OCI-LY3 (cell line): ENCODE measurements at regions not wholly inside any gene's neighbourhood (a gene's known extent, or its start where the extent isn't known, plus 50 kb on each side); places are given as distances from the start of the nearest gene placed in this dataset.

Experiments
- EZH2phosphoT487 ChIP-seq: fragments of 200-600 bp; shearing (Covaris generic); IDR thresholded peaks from 2 replicates; pipeline ENCODE4 v1.6.1; 2018; ENCODE audit warnings: antibody characterized with exemption, mixed run types, low read depth
- TF ChIP-seq, protein P1 (sequence below): fragments of 200-600, 300-600 bp; sonication (generic); IDR thresholded peaks from 2 replicates; pipeline ENCODE4 v1.5.1; 2014; ENCODE audit warnings: antibody characterized with exemption, low read length, low read depth

DNA sequence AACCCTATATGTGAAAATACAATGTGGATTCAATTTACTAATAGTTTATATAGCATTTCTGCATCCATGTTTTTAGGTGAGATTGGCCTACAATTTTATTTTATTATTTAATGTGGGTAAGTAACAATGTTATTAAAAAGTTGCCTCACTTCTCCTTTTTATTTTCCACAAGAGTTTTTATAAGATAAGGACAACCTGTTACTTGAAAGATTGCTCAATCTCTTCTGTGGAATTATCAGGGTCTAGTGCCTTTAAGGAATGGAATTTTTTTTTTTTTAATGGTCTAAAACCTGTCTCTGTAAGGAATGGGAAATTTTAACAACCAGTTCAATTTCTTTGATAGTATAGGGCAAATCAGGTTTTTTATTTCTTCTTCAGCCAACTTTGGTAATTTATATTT, 53.9 kb upstream of the RAB18 start:
- TF ChIP-seq, protein P1, sequence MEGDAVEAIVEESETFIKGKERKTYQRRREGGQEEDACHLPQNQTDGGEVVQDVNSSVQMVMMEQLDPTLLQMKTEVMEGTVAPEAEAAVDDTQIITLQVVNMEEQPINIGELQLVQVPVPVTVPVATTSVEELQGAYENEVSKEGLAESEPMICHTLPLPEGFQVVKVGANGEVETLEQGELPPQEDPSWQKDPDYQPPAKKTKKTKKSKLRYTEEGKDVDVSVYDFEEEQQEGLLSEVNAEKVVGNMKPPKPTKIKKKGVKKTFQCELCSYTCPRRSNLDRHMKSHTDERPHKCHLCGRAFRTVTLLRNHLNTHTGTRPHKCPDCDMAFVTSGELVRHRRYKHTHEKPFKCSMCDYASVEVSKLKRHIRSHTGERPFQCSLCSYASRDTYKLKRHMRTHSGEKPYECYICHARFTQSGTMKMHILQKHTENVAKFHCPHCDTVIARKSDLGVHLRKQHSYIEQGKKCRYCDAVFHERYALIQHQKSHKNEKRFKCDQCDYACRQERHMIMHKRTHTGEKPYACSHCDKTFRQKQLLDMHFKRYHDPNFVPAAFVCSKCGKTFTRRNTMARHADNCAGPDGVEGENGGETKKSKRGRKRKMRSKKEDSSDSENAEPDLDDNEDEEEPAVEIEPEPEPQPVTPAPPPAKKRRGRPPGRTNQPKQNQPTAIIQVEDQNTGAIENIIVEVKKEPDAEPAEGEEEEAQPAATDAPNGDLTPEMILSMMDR = no peak
- no peak for TF ChIP-seq EZH2phosphoT487
